Fibroblast of lung (primary cell): ENCODE measurements at regions not wholly inside any gene's neighbourhood (a gene's known extent, or its start where the extent isn't known, plus 50 kb on each side); places are given as distances from the start of the nearest gene placed in this dataset.

Experiments used
- DNase-seq, 2 donors: peaks; one replicate each; pipeline versions ENCODE4 v3.0.0 to v3.0.0-alpha.2; 2010; ENCODE audit warnings: low read depth in 2 of 2
- H2AFZ ChIP-seq: 2 replicates; pipeline ENCODE4 v1.5.1; 2012; ENCODE audit warnings: low read length, control low read depth, inconsistent platforms
- H3K27ac ChIP-seq: 2 replicates; pipeline ENCODE4 v1.5.1; 2011; ENCODE audit warnings: low read length, control low read depth; ENCODE audit not compliant: insufficient read depth
- H3K27me3 ChIP-seq: 2 replicates; pipeline ENCODE4 v1.5.1; 2011; ENCODE audit warnings: mild to moderate bottlenecking, low read length; ENCODE audit not compliant: control insufficient read depth, insufficient read depth
- H3K36me3 ChIP-seq: 2 replicates; pipeline ENCODE4 v1.5.1; 2011; ENCODE audit warnings: low read length; ENCODE audit not compliant: control insufficient read depth, insufficient read depth
- H3K4me1 ChIP-seq: 2 replicates; pipeline ENCODE4 v1.5.1; 2011; ENCODE audit warnings: low read length; ENCODE audit not compliant: control insufficient read depth, insufficient read depth; ENCODE audit errors: extremely low read depth
- H3K4me2 ChIP-seq: 2 replicates; pipeline ENCODE4 v1.5.1; 2011; ENCODE audit warnings: low read length, control low read depth; ENCODE audit not compliant: insufficient read depth; ENCODE audit errors: extremely low read depth
- H3K4me3 ChIP-seq, 4 experiments: fragments of 200-600 bp in 1 of 4; sonication (generic) in 1 of 4; replicated peaks in 1 of 4; 2 replicates each; pipeline ENCODE4 v1.5.1; 2011 to 2016; ENCODE audit warnings: low read length in 4 of 4, low read depth in 3 of 4, mild to moderate bottlenecking in 3 of 4, control low read depth in 2 of 4, inconsistent platforms in 1 of 4, mixed read lengths in 1 of 4; ENCODE audit not compliant: insufficient read depth in 1 of 4; ENCODE audit errors: control extremely low read depth in 1 of 4
- H3K79me2 ChIP-seq: 2 replicates; pipeline ENCODE4 v1.5.1; 2012; ENCODE audit warnings: mild to moderate bottlenecking, low read length, inconsistent platforms; ENCODE audit not compliant: control insufficient read depth, insufficient read depth
- H3K9ac ChIP-seq: 2 replicates; pipeline ENCODE4 v1.5.1; 2011; ENCODE audit warnings: mild to moderate bottlenecking, low read length, control low read depth; ENCODE audit not compliant: insufficient read depth
- H3K9me3 ChIP-seq: 2 replicates; pipeline ENCODE4 v1.5.1; 2012; ENCODE audit warnings: low read depth, low read length; ENCODE audit not compliant: control insufficient read depth, insufficient read depth
- H4K20me1 ChIP-seq: 2 replicates; pipeline ENCODE4 v1.5.1; 2011; ENCODE audit warnings: low read length; ENCODE audit not compliant: control insufficient read depth, insufficient read depth; ENCODE audit errors: extremely low read depth
- EZH2 ChIP-seq: IDR thresholded peaks from 2 replicates; pipeline ENCODE4 v1.5.1; 2012; ENCODE audit warnings: low read length, control low read depth, mild to moderate bottlenecking; ENCODE audit errors: missing control alignments
- TF ChIP-seq, protein P1 (sequence below), 2 donors: IDR thresholded peaks in 1 of 2; conservative IDR thresholded peaks in 1 of 2; 1 replicate in 1 of 2; 2 replicates in 1 of 2; pipeline ENCODE4 v1.5.1; 2011 to 2012; ENCODE audit warnings: low read length in 2 of 2, control low read depth in 1 of 2, inconsistent platforms in 1 of 2, low read depth in 1 of 2, mild to moderate bottlenecking in 1 of 2

GRCh38 chr5:117138523-117138922, 563.9 kb upstream of the SEMA6A start:
- Histone ChIP-seq H2AFZ (no peak overlapping the region), H3K4me3 (no peak overlapping the region), H3K9ac (no peak overlapping the region), H3K4me2 (no peak overlapping the region), H3K36me3 (no peaks in the 10 kb centered on the region), H3K4me1 (no peaks in the 10 kb centered on the region), H3K27ac (no peak overlapping the region), H4K20me1 (no peaks in the 10 kb centered on the region), H3K79me2 (no peaks in the 10 kb centered on the region), H3K9me3 (no peaks in the 10 kb centered on the region), H3K27me3 (no peaks in the 10 kb centered on the region)
- DNase-seq, result no peak
- TF ChIP-seq, protein P1, sequence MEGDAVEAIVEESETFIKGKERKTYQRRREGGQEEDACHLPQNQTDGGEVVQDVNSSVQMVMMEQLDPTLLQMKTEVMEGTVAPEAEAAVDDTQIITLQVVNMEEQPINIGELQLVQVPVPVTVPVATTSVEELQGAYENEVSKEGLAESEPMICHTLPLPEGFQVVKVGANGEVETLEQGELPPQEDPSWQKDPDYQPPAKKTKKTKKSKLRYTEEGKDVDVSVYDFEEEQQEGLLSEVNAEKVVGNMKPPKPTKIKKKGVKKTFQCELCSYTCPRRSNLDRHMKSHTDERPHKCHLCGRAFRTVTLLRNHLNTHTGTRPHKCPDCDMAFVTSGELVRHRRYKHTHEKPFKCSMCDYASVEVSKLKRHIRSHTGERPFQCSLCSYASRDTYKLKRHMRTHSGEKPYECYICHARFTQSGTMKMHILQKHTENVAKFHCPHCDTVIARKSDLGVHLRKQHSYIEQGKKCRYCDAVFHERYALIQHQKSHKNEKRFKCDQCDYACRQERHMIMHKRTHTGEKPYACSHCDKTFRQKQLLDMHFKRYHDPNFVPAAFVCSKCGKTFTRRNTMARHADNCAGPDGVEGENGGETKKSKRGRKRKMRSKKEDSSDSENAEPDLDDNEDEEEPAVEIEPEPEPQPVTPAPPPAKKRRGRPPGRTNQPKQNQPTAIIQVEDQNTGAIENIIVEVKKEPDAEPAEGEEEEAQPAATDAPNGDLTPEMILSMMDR (conservative IDR thresholded peaks at IDR 0.05 in 1 of 2, IDR thresholded peaks at IDR 0.05 in 1 of 2; ENCODE audit: low read depth in 1 of 2, low read length in 2 of 2), result no peak
- TF ChIP-seq EZH2, result no peak

GRCh38 chr5:117135851-117136250, 561.2 kb upstream of the SEMA6A start:
- no peaks in the 10 kb centered on the region for H3K79me2 ChIP-seq
- no peak for DNase-seq

GRCh38 chr5:117133198-117133597, 558.6 kb upstream of the SEMA6A start:
- Histone ChIP-seq H3K27me3 (no peaks in the 10 kb centered on the region), H4K20me1 (no peaks in the 10 kb centered on the region), H3K4me1 (no peaks in the 10 kb centered on the region), H3K9me3 (no peaks in the 10 kb centered on the region), H3K9ac (no peak overlapping the region), H2AFZ (no peak overlapping the region), H3K4me2 (no peak overlapping the region), H3K27ac (no peak overlapping the region), H3K36me3 (no peaks in the 10 kb centered on the region), H3K4me3 (no peak overlapping the region), H3K79me2 (no peaks in the 10 kb centered on the region)
- TF ChIP-seq, protein P1 (conservative IDR thresholded peaks at IDR 0.05 in 1 of 2, IDR thresholded peaks at IDR 0.05 in 1 of 2; ENCODE audit: low read depth in 1 of 2, low read length in 2 of 2), result no peak
- TF ChIP-seq EZH2, result no peak
- DNase-seq, result no peak

More at GRCh38 chr5:117135851-117136250, 561.2 kb upstream of the SEMA6A start:
- Histone ChIP-seq H3K9me3 (no peaks in the 10 kb centered on the region), H3K4me3 (no peak overlapping the region), H3K27ac (no peak overlapping the region), H3K9ac (no peak overlapping the region), H3K4me2 (no peak overlapping the region), H3K4me1 (no peaks in the 10 kb centered on the region), H3K27me3 (no peaks in the 10 kb centered on the region), H2AFZ (no peak overlapping the region), H4K20me1 (no peaks in the 10 kb centered on the region), H3K36me3 (no peaks in the 10 kb centered on the region)
- TF ChIP-seq, protein P1 (conservative IDR thresholded peaks at IDR 0.05 in 1 of 2, IDR thresholded peaks at IDR 0.05 in 1 of 2; ENCODE audit: low read depth in 1 of 2, low read length in 2 of 2), result no peak
- TF ChIP-seq EZH2, result no peak
